Heart left ventricle (tissue), 16 donors: ENCODE measurements at regions not wholly inside any gene's neighbourhood (a gene's known extent, or its start where the extent isn't known, plus 50 kb on each side); places are given as distances from the start of the nearest gene placed in this dataset.

Source experiments
- ATAC-seq, 4 donors: fragments of 200-7000 bp; cut with Tn5 transposase; one replicate each; pipeline ENCODE4 v1.9.1; 2020 to 2022; ENCODE audit warnings: moderate library complexity in 4 of 4, mild to moderate bottlenecking in 3 of 4, moderate number of reproducible peaks in 1 of 4
- DNase-seq, 5 donors: peaks; one replicate each; pipeline ENCODE4 v3.0.0-alpha.2; 2020
- H3K27ac ChIP-seq, 12 donors: fragments of 200-600 bp; sonication (generic) in 4 of 12; one replicate each; pipeline versions ENCODE4 v1.5.0 to v1.8.0; 2016 to 2022; ENCODE audit warnings: mild to moderate bottlenecking in 2 of 12
- H3K27me3 ChIP-seq, 9 donors: fragments of 200-600 bp; sonication (generic) in 2 of 9; one replicate each; pipeline versions ENCODE4 v1.5.1 to v1.8.0; 2016 to 2022; ENCODE audit warnings: mild to moderate bottlenecking in 3 of 9
- H3K36me3 ChIP-seq, 9 donors: fragments of 200-600 bp; sonication (generic) in 2 of 9; one replicate each; pipeline versions ENCODE4 v1.5.0 to v1.8.0; 2018 to 2022; ENCODE audit warnings: mild to moderate bottlenecking in 2 of 9
- H3K4me1 ChIP-seq, 12 donors: fragments of 200-600 bp; sonication (generic) in 4 of 12; one replicate each; pipeline versions ENCODE4 v1.5.0 to v1.8.0; 2016 to 2022; ENCODE audit warnings: mild to moderate bottlenecking in 3 of 12
- H3K4me3 ChIP-seq, 12 donors: fragments of 200-600 bp; sonication (generic) in 4 of 12; one replicate each; pipeline versions ENCODE4 v1.5.0 to v1.8.0; 2017 to 2022; ENCODE audit warnings: mild to moderate bottlenecking in 9 of 12, moderate library complexity in 4 of 12
- H3K9me3 ChIP-seq, 12 donors: fragments of 200-600 bp; sonication (generic) in 4 of 12; one replicate each; pipeline versions ENCODE4 v1.5.0 to v1.8.0; 2016 to 2022; ENCODE audit warnings: mild to moderate bottlenecking in 1 of 12
- POLR2A ChIP-seq, 2 donors: fragments of 450-650 bp; IDR thresholded peaks; one replicate each; pipeline ENCODE4 v1.6.1; 2017; ENCODE audit warnings: antibody characterized with exemption in 2 of 2, mild to moderate bottlenecking in 2 of 2, moderate library complexity in 2 of 2
- WGBS, 4 donors: extraction: QIAGEN DNeasy Blood & Tissue Kit in 2 of 4; methylation state at CpG; one replicate each; pipeline versions ENCODE4 v1.1.5 to v1.1.7; 2013 to 2018; 5-methylcytosine and 5-hydroxymethylcytosine counted together
- intact Hi-C, 10 donors: fragments of 100-400 bp; cut with DNase I; formaldehyde crosslinking; loops; one replicate each; pipeline versions ENCODE4 v1.11.1 to v1.14.2; 2022
- TF ChIP-seq, protein P1 (sequence below), 12 donors: fragments of 200-600 bp; sonication (generic) in 4 of 12; IDR thresholded peaks; one replicate each; pipeline versions ENCODE4 v1.5.0 to v1.8.0; 2018 to 2022; ENCODE audit warnings: antibody characterized with exemption in 12 of 12, mild to moderate bottlenecking in 5 of 12
- donor health status: ischemic (EF 13 %, LVEDD 7.1; RV severe dilation, severe dysfunction).
- donor health status: healthy with polysubstance abuse.
- donor health status: DM: no; HTN: yes; CAD: no.
- donor health status: DM: no; HTN: no; CAD: no.
- donor health status: ischemic (EF 25% LVEDD 6.9; RV normal size, moderate dysfunction).
- donor health status: ischemic (EF 25% LVEDD 5.7; RV mildly dilated, moderate dysfunction).
- donor health status: healthy.
- donor health status: DM: yes; HTN: yes; CAD: no.
- donor health status: ischemic (EF 35%, LVEDD 5.7; RV mildly dilated, moderate dysfunction).
- donor health status: nonischemic (EF 11% LVEDD 7.7; RV severe dilation, severe dysfunction).
- donor health status: DM: yes; HTN: yes; CAD: no.
- donor health status: PGD.
- donor health status: ischemic (EF 29% LVEDD 5.4; RV normal size, mild dysfunction).
- donor health status: nonischemic (EF 23%, LVEDD 6.1; RV moderate dilation, normal function).

DNA sequence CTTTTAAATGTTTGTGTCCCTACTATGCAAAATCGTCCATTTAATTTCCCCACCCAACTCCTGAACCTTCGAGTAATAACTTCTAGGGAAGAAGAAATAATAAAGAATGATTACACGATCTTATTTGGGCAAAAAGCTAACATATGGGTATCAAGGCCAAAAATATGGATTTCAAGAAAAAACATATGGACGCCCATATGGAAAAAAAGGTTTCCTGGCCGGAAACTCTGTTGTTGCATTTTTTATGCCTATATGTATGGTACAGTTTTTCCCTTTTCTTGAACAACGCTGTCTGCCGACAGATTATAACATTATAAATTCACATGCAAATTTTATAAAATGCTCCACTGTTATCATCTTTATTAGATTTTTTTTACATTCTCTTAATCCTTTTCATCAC is 167.6 kb upstream of the ESRRG start:
- ATAC-seq, result no peak
- no peak for TF ChIP-seq POLR2A (IDR thresholded peaks at IDR 0.05)
- TF ChIP-seq, protein P1, sequence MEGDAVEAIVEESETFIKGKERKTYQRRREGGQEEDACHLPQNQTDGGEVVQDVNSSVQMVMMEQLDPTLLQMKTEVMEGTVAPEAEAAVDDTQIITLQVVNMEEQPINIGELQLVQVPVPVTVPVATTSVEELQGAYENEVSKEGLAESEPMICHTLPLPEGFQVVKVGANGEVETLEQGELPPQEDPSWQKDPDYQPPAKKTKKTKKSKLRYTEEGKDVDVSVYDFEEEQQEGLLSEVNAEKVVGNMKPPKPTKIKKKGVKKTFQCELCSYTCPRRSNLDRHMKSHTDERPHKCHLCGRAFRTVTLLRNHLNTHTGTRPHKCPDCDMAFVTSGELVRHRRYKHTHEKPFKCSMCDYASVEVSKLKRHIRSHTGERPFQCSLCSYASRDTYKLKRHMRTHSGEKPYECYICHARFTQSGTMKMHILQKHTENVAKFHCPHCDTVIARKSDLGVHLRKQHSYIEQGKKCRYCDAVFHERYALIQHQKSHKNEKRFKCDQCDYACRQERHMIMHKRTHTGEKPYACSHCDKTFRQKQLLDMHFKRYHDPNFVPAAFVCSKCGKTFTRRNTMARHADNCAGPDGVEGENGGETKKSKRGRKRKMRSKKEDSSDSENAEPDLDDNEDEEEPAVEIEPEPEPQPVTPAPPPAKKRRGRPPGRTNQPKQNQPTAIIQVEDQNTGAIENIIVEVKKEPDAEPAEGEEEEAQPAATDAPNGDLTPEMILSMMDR (IDR thresholded peaks at IDR 0.05), result no peak
- intact Hi-C loops, result no loop called here
- no peaks in the 10 kb centered on the region for H3K27me3 ChIP-seq
- no peak overlapping the region for H3K4me3 ChIP-seq
- no peaks in the 10 kb centered on the region for H3K9me3 ChIP-seq
- no peak for DNase-seq
- H3K27ac ChIP-seq, result no peak overlapping the region
- H3K4me1 ChIP-seq, result peaks cover 0 to 26% (median 0%) of the 10 kb centered on the region in 12 donors
- no peaks in the 10 kb centered on the region for H3K36me3 ChIP-seq
- 89 to 93% (median 92%) methylated on average over 7 of the region's 7 CpGs for WGBS, 4 donors

- Histone ChIP-seq H3K4me3 (no peak overlapping the region), H3K27me3 (no peaks in the 10 kb centered on the region), H3K4me1 (peaks cover 0 to 21% (median 0%) of the 10 kb centered on the region in 12 donors), H3K36me3 (no peaks in the 10 kb centered on the region), H3K27ac (no peak overlapping the region), H3K9me3 (no peaks in the 10 kb centered on the region)
- ATAC-seq, result peak in 2 of 4 donors; percentile 38 to 51
- TF ChIP-seq, protein P1 (IDR thresholded peaks at IDR 0.05), result no peak
- no peak for TF ChIP-seq POLR2A (IDR thresholded peaks at IDR 0.05)
- intact Hi-C loops, result loop anchor here in 1 of 10 donors (5.0 kb wide), 1 partner anchor 449 kb away; no protein-coding TSS in a partner anchor
- WGBS, 4 donors, result 32 to 39% (median 36%) methylated on average over 5 of the region's 5 CpGs
- no peak for DNase-seq
Observed at GRCh38 chr1:216888731-216889130, 165.5 kb upstream of the ESRRG start.

- intact Hi-C loops, result loop anchor here in 1 of 10 donors (5.0 kb wide), 1 partner anchor 450 kb away; no protein-coding TSS in a partner anchor
- H3K27me3 ChIP-seq, result no peaks in the 10 kb centered on the region
- no peak for DNase-seq
- WGBS, 4 donors, result 86 to 93% (median 90%) methylated on average over 4 of the region's 4 CpGs
- no peak for ATAC-seq
- H3K27ac ChIP-seq, result no peak overlapping the region
- no peaks in the 10 kb centered on the region for H3K36me3 ChIP-seq
- no peak for TF ChIP-seq POLR2A (IDR thresholded peaks at IDR 0.05)
- TF ChIP-seq, protein P1 (IDR thresholded peaks at IDR 0.05), result no peak
- H3K4me3 ChIP-seq, result no peak overlapping the region
- peaks cover 0 to 10% (median 0%) of the 10 kb centered on the region in 12 donors for H3K4me1 ChIP-seq
- H3K9me3 ChIP-seq, result no peaks in the 10 kb centered on the region
Observed at GRCh38 chr1:216887032-216887431, 163.8 kb upstream of the ESRRG start.

GRCh38 chr1:216884614-216885229 is 161.5 kb upstream of the ESRRG start:
- Histone ChIP-seq H3K27me3 (no peaks in the 10 kb centered on the region), H3K27ac (no peak overlapping the region), H3K4me3 (no peak overlapping the region), H3K36me3 (no peaks in the 10 kb centered on the region), H3K9me3 (no peaks in the 10 kb centered on the region), H3K4me1 (peaks cover 0 to 10% (median 0%) of the 10 kb centered on the region in 12 donors)
- WGBS, 4 donors, result 55 to 70% (median 60%) methylated on average over 2 of the region's 2 CpGs
- TF ChIP-seq, protein P1 (IDR thresholded peaks at IDR 0.05), result no peak
- TF ChIP-seq POLR2A (IDR thresholded peaks at IDR 0.05), result no peak
- intact Hi-C loops, result loop anchor here in 1 of 10 donors (5.0 kb wide), 1 partner anchor 453 kb away; no protein-coding TSS in a partner anchor
- DNase-seq (no peak), ATAC-seq (no peak)
